Inflammatory macrophage treated with lipopolysaccharide for 4 hours (primary cell): ENCODE measurements at regions not wholly inside any gene's neighbourhood (a gene's known extent, or its start where the extent isn't known, plus 50 kb on each side); places are given as distances from the start of the nearest gene placed in this dataset.
A peak's percentile ranks its signal among the peaks of the same experiment; 100 is the strongest.

Source experiments
- DNase-seq: peaks from one replicate; pipeline ENCODE4 v3.0.0-alpha.2; 2020

- no peak for DNase-seq
These were observed 67.5 kb downstream of the ATP6V1G3 start for GRCh38 chr1:198472997-198473396.

- no peak for DNase-seq
These were observed 68.4 kb downstream of the ATP6V1G3 start for GRCh38 chr1:198472119-198472518.

- DNase-seq = no peak
These were observed 72.6 kb downstream of the ATP6V1G3 start for GRCh38 chr1:198467907-198468306.

- no peak for DNase-seq
These were observed 73.1 kb downstream of the ATP6V1G3 start for GRCh38 chr1:198467342-198467741.

GRCh38 chr1:198465201-198466144, 75.0 kb downstream of the ATP6V1G3 start:
- DNase-seq = peak; percentile 66

GRCh38 chr1:198463709-198464108, 76.8 kb downstream of the ATP6V1G3 start:
- DNase-seq = no peak

- DNase-seq = peak; percentile 84
These were observed 78.0 kb downstream of the ATP6V1G3 start for GRCh38 chr1:198462365-198463019.

- DNase-seq = no peak
These were observed 84.5 kb downstream of the ATP6V1G3 start for GRCh38 chr1:198455966-198456365.

GRCh38 chr1:198449727-198450433, 90.6 kb downstream of the ATP6V1G3 start:
- no peak for DNase-seq

- no peak for DNase-seq
These were observed 91.2 kb downstream of the ATP6V1G3 start for GRCh38 chr1:198449261-198449660.

- no peak for DNase-seq
These were observed 93.0 kb downstream of the ATP6V1G3 start for GRCh38 chr1:198447468-198447867.

GRCh38 chr1:198445872-198446271, 94.6 kb downstream of the ATP6V1G3 start:
- no peak for DNase-seq

GRCh38 chr1:198444792-198445191, 95.7 kb downstream of the ATP6V1G3 start:
- no peak for DNase-seq

GRCh38 chr1:198443365-198444233, 96.9 kb downstream of the ATP6V1G3 start:
- peak; percentile 7 for DNase-seq

- DNase-seq = no peak
These were observed 99.6 kb downstream of the ATP6V1G3 start for GRCh38 chr1:198440842-198441241.

- no peak for DNase-seq
These were observed 103.1 kb downstream of the ATP6V1G3 start for GRCh38 chr1:198437332-198437731.

- DNase-seq = no peak
These were observed 104.2 kb downstream of the ATP6V1G3 start for GRCh38 chr1:198436276-198436675.

GRCh38 chr1:198435056-198435455, 105.4 kb downstream of the ATP6V1G3 start:
- no peak for DNase-seq

- no peak for DNase-seq
These were observed 116.0 kb downstream of the ATP6V1G3 start for GRCh38 chr1:198424441-198424840.

- DNase-seq = no peak
These were observed 116.8 kb downstream of the ATP6V1G3 start for GRCh38 chr1:198423673-198424072.

- DNase-seq = peak; percentile 5
These were observed 123.4 kb downstream of the ATP6V1G3 start for GRCh38 chr1:198417039-198417438.

GRCh38 chr1:198416296-198416695, 124.2 kb downstream of the ATP6V1G3 start:
- no peak for DNase-seq
